ENCODE measurements at regions not wholly inside any gene's neighbourhood (a gene's known extent, or its start where the extent isn't known, plus 50 kb on each side); places are given as distances from the start of the nearest gene placed in this dataset.

- Histone ChIP-seq H4K20me1 (ENCODE audit: insufficient read depth, low read length) (no peaks in the 10 kb centered on the region), H4K5ac (ENCODE audit: low read depth, low read length) (no peak overlapping the region), H2AFZ (replicated peaks; ENCODE audit: low read length, poor library complexity) (no peak overlapping the region), H4K8ac (ENCODE audit: low read depth in 2 of 2, low read length in 2 of 2) (no peak overlapping the region), H3K4me2 (ENCODE audit: low read depth, low read length) (no peak overlapping the region), H3K9me1 (ENCODE audit: insufficient read depth, low read length) (no peaks in the 10 kb centered on the region), H2AK9ac (replicated peaks; ENCODE audit: low read depth, low read length, poor library complexity) (no peak overlapping the region), H3K4me1 (ENCODE audit: control insufficient read depth, insufficient read depth, low read length) (no peaks in the 10 kb centered on the region; the same call in 1 of the 2 replicates), H3K4ac (ENCODE audit: low read depth, low read length) (no peak overlapping the region), H3K23ac (ENCODE audit: low read depth, low read length) (no peak overlapping the region), H2AK5ac (ENCODE audit: low read depth, low read length) (no peak overlapping the region), H3K27ac (ENCODE audit: insufficient read depth, low read length) (no peak overlapping the region), H3K18ac (ENCODE audit: low read depth, low read length) (no peak overlapping the region), H3K79me1 (ENCODE audit: low read depth in 1 of 2, low read length in 2 of 2) (no peaks in the 10 kb centered on the region), H3K27me3 (ENCODE audit: control insufficient read depth, insufficient read depth, low read length) (peaks cover 55% of the 10 kb centered on the region), H2BK15ac (ENCODE audit: low read depth, low read length) (no peak overlapping the region), H3K36me3 (ENCODE audit: control insufficient read depth, insufficient read depth, low read length) (no peaks in the 10 kb centered on the region), H3K14ac (replicated peaks; ENCODE audit: low read depth, low read length) (no peak overlapping the region), H4K91ac (ENCODE audit: insufficient read depth, low read depth, low read length) (no peak overlapping the region), H2BK5ac (ENCODE audit: low read depth, low read length, poor library complexity, severe bottlenecking) (no peak overlapping the region), H3K9me3 (ENCODE audit: control insufficient read depth, insufficient read depth, low read length) (peaks cover 9% of the 10 kb centered on the region), H2BK120ac (ENCODE audit: low read depth, low read length) (no peak overlapping the region), H3K9ac (ENCODE audit: low read depth, low read length) (no peak overlapping the region), H3K4me3 (ENCODE audit: insufficient read depth, low read depth, low read length) (no peak overlapping the region), H3K56ac (ENCODE audit: extremely low read depth, insufficient read depth, low read length) (no peak overlapping the region), H2BK20ac (ENCODE audit: low read depth, low read length) (no peak overlapping the region)
- POLR2A ChIA-PET (ENCODE audit: unreplicated experiment): no interaction called here
- no TSS peak for BruUV-seq (replicated peaks)
- ATAC-seq (ENCODE audit: low read depth): no peak; the same call in 1 of the 2 replicates
- TF ChIP-seq CEBPB (IDR thresholded peaks at IDR 0.05; ENCODE audit: low read depth, low read length): no peak
- TF ChIP-seq BHLHE40 (IDR thresholded peaks at IDR 0.05; ENCODE audit: low read depth, low read length): no peak
- TF ChIP-seq FOS (IDR thresholded peaks at IDR 0.05; ENCODE audit: low read depth, low read length): no peak
- no peak for TF ChIP-seq ELK1 (IDR thresholded peaks at IDR 0.05; ENCODE audit: borderline replicate concordance, low read depth, low read length)
- no peak for TF ChIP-seq POLR2A (IDR thresholded peaks at IDR 0.05; ENCODE audit: low read depth, low read length)
- intact Hi-C loops (cut with micrococcal nuclease): no loop called here
- in situ Hi-C loops (cut with MboI; ENCODE audit: low sequenced_read_pairs): no loop called here
- dilution Hi-C loops (cut with HindIII; ENCODE audit: low sequenced_read_pairs, unreplicated experiment): no loop called here
- CTCF ChIA-PET: interaction anchor here (0.6 kb wide), 1 partner anchor 16 kb away, joined by 3 read pairs; no protein-coding TSS in a partner anchor
- no CpG with 5 or more reads among the region's 3 CpGs for WGBS, 2 experiments (ENCODE audit: extremely low coverage in 2 of 2, insufficient read length in 1 of 2)
- no peak for DNase-seq
These were observed 283.5 kb downstream of the RPLP1 start for GRCh38 chr15:69736161-69736560.
